Right lobe of liver (tissue), 4 donors: ENCODE measurements at regions not wholly inside any gene's neighbourhood (a gene's known extent, or its start where the extent isn't known, plus 50 kb on each side); places are given as distances from the start of the nearest gene placed in this dataset.

Experiments used
- POLR2A ChIP-seq: fragments of 450-650 bp; IDR thresholded peaks from one replicate; pipeline ENCODE4 v1.6.1; 2017; ENCODE audit warnings: antibody characterized with exemption, mild to moderate bottlenecking
- TF ChIP-seq, protein P1 (sequence below), 4 donors: fragments of 200-600 bp in 3 of 4; fragments of 450-650 bp in 1 of 4; IDR thresholded peaks; one replicate each; pipeline versions ENCODE4 v1.5.1 to v1.8.0; 2016 to 2022; ENCODE audit warnings: antibody characterized with exemption in 4 of 4, mild to moderate bottlenecking in 2 of 4
- donor health status: DM: no; HTN: no; CAD: no.
- donor health status: DM: no; HTN: no; CAD: no.
- donor health status: DM: no; HTN: yes; CAD: no.

DNA sequence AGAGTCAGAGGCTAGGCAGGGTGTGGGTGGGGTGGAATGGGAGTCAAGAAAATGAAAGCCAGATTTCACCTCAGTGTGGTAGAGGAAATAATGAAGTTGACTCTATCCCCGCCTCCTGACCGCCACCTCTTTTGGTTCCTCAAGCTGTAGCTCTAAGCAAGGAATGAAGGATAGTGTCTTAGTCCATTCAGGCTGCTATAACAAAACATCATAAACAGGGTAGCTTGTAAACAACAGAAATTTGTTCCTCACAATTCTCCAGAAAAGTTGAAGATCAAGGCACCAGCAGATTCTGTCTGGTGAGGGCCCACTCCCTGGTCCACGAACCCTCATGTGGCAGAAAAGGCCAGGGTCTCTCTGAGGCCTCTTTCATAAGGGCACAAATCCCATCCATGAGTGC, 109.1 kb upstream of the AMN1 start:
- TF ChIP-seq, protein P1, sequence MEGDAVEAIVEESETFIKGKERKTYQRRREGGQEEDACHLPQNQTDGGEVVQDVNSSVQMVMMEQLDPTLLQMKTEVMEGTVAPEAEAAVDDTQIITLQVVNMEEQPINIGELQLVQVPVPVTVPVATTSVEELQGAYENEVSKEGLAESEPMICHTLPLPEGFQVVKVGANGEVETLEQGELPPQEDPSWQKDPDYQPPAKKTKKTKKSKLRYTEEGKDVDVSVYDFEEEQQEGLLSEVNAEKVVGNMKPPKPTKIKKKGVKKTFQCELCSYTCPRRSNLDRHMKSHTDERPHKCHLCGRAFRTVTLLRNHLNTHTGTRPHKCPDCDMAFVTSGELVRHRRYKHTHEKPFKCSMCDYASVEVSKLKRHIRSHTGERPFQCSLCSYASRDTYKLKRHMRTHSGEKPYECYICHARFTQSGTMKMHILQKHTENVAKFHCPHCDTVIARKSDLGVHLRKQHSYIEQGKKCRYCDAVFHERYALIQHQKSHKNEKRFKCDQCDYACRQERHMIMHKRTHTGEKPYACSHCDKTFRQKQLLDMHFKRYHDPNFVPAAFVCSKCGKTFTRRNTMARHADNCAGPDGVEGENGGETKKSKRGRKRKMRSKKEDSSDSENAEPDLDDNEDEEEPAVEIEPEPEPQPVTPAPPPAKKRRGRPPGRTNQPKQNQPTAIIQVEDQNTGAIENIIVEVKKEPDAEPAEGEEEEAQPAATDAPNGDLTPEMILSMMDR (IDR thresholded peaks at IDR 0.05), result no peak
- no peak for TF ChIP-seq POLR2A
